ENCODE measurements at regions not wholly inside any gene's neighbourhood (a gene's known extent, or its start where the extent isn't known, plus 50 kb on each side); places are given as distances from the start of the nearest gene placed in this dataset.

GRCh38 chr2:128914320-128914719 is 595.7 kb upstream of the HS6ST1 start:
- TF ChIP-seq MAX (IDR thresholded peaks at IDR 0.05; ENCODE audit: insufficient read depth, insufficient read length) (no peak), JUN (IDR thresholded peaks at IDR 0.05; ENCODE audit: borderline replicate concordance, insufficient read depth, insufficient read length, low read depth) (no peak), GATA2 (IDR thresholded peaks at IDR 0.05; ENCODE audit: insufficient read depth, insufficient read length, low read depth, low read length) (no peak), POLR2A (IDR thresholded peaks at IDR 0.05; ENCODE audit: low read depth, low read length) (no peak), EZH2 (IDR thresholded peaks at IDR 0.05; ENCODE audit: borderline replicate concordance, low read depth, low read length, severe bottlenecking) (no peak), POLR2AphosphoS5 (IDR thresholded peaks at IDR 0.05; ENCODE audit: insufficient read depth, low read depth, low read length) (no peak), FOS (IDR thresholded peaks at IDR 0.05; ENCODE audit: borderline replicate concordance, insufficient read depth, low read length) (no peak), CTCF (IDR thresholded peaks at IDR 0.05; ENCODE audit: extremely low read depth in 1 of 2, insufficient read depth in 1 of 2, low read depth in 1 of 2, low read length in 2 of 2) (no peak), MYC (IDR thresholded peaks at IDR 0.05; ENCODE audit: low read depth, low read length) (no peak)
- DNase-seq (ENCODE audit: low read depth, low spot score) (no peak), FAIRE-seq (no peak)
- Histone ChIP-seq H2AFZ (ENCODE audit: low read depth, low read length) (no peak overlapping the region), H3K36me3 (ENCODE audit: control insufficient read depth in 2 of 2, extremely low read depth in 1 of 2, insufficient read depth in 2 of 2, low read length in 2 of 2) (no peaks in the 10 kb centered on the region), H3K27ac (ENCODE audit: insufficient read depth, low read depth, low read length) (no peak overlapping the region), H3K27me3 (ENCODE audit: control insufficient read depth in 2 of 2, insufficient read depth in 2 of 2, low read length in 2 of 2) (no peaks in the 10 kb centered on the region), H3K4me1 (ENCODE audit: control insufficient read depth, extremely low read depth, insufficient read depth, low read length) (no peaks in the 10 kb centered on the region), H3K4me3 (replicated peaks in 1 of 3; ENCODE audit: insufficient read depth in 1 of 3, low read depth in 1 of 3, low read length in 3 of 3) (no peak overlapping the region), H3K9me3 (replicated peaks; ENCODE audit: control insufficient read depth, insufficient read depth, low read length) (peaks cover 2% of the 10 kb centered on the region), H3K79me2 (ENCODE audit: control insufficient read depth, insufficient read depth, low read length) (no peaks in the 10 kb centered on the region), H3K4me2 (ENCODE audit: insufficient read depth, low read length) (no peak overlapping the region), H3K9ac (replicated peaks; ENCODE audit: extremely low read depth, insufficient read depth, low read length) (no peak overlapping the region), H3K9me1 (replicated peaks; ENCODE audit: control insufficient read depth, extremely low read depth, insufficient read depth, low read length) (no peaks in the 10 kb centered on the region), H4K20me1 (replicated peaks; ENCODE audit: control insufficient read depth, extremely low read depth, insufficient read depth, low read length) (no peaks in the 10 kb centered on the region)
- CTCF ChIA-PET, result no interaction called here
- intact Hi-C loops (cut with micrococcal nuclease), result no loop called here
- dilution Hi-C loops (cut with MboI; ENCODE audit: extremely low pct_ligation_motif_present, low sequenced_read_pairs), result no loop called here
- POLR2A ChIA-PET, result no interaction called here
- BruUV-seq (replicated peaks), result no TSS peak
